SK-N-SH (cell line): ENCODE measurements at regions not wholly inside any gene's neighbourhood (a gene's known extent, or its start where the extent isn't known, plus 50 kb on each side); places are given as distances from the start of the nearest gene placed in this dataset.
"Not testable (repeated sequence)": the region's sequence is repeated elsewhere in the genome, so short reads cannot be mapped to it uniquely, and the experiment has no call there.

Source experiments
- CTCF ChIA-PET: fragments of 300-600, 350-600 bp; formaldehyde crosslinking; extraction: SDS; loops from one replicate; lab custom pipeline; 2021; lab: Yijun Ruan, JAX
- POLR2A ChIA-PET: fragments of 350-600 bp; sonication (Branson Sonifier 250); formaldehyde crosslinking; extraction: SDS; loops from one replicate; lab custom pipeline; 2020; ENCODE audit warnings: antibody characterized with exemption, inconsistent platforms; lab: Yijun Ruan, JAX
- DNase-seq: peaks from one replicate; pipeline ENCODE4 v3.0.0; 2012
- H2AFZ ChIP-seq: fragments of 200-600 bp; sonication (generic); 2 replicates; pipeline ENCODE4 v1.8.1; 2016; ENCODE audit warnings: antibody characterized with exemption, mild to moderate bottlenecking, low read depth
- H3F3A ChIP-seq: fragments of 200-600 bp; sonication (generic); replicated peaks from 2 replicates; pipeline ENCODE3; 2016; ENCODE audit warnings: antibody characterized with exemption, mild to moderate bottlenecking; ENCODE audit not compliant: insufficient read depth
- H3K27ac ChIP-seq, 2 experiments: fragments of 200-500 bp in 1 of 2; fragments of 200-600 bp in 1 of 2; sonication (Bioruptor generic) in 1 of 2; sonication (generic), shearing (Covaris generic) in 1 of 2; 2 replicates each; pipeline versions ENCODE4 v1.5.1 to v1.6.1; 2014 to 2016; ENCODE audit warnings: low read depth in 2 of 2, inconsistent platforms in 1 of 2, low read length in 1 of 2, mild to moderate bottlenecking in 1 of 2, mixed read lengths in 1 of 2
- H3K27me3 ChIP-seq: fragments of 200-600 bp; sonication (generic), shearing (Covaris generic); 2 replicates; pipeline ENCODE4 v1.6.1; 2016; ENCODE audit warnings: mixed run types; ENCODE audit not compliant: insufficient read depth
- H3K36me3 ChIP-seq, 2 experiments: fragments of 200-500 bp in 1 of 2; fragments of 200-600 bp in 1 of 2; sonication (Bioruptor generic) in 1 of 2; sonication (generic) in 1 of 2; replicated peaks in 1 of 2; 2 replicates each; pipeline versions ENCODE3 to v1.5.1; 2014 to 2016; ENCODE audit warnings: low read length in 1 of 2, mild to moderate bottlenecking in 1 of 2; ENCODE audit not compliant: insufficient read depth in 2 of 2, control insufficient read depth in 1 of 2
- H3K4me1 ChIP-seq, 2 experiments: fragments of 200-500 bp in 1 of 2; fragments of 200-600 bp in 1 of 2; sonication (Bioruptor generic) in 1 of 2; sonication (generic), shearing (Covaris generic) in 1 of 2; 2 replicates each; pipeline versions ENCODE4 v1.5.1 to v1.6.1; 2014 to 2016; ENCODE audit warnings: low read depth in 1 of 2, low read length in 1 of 2, mixed run types in 1 of 2; ENCODE audit not compliant: insufficient read depth in 2 of 2, control insufficient read depth in 1 of 2
- H3K4me2 ChIP-seq: fragments of 200-600 bp; sonication (generic), shearing (Covaris generic); 2 replicates; pipeline ENCODE4 v1.6.1; 2017; ENCODE audit warnings: mixed run types
- H3K4me3 ChIP-seq, 2 experiments: fragments of 200-500 bp in 1 of 2; fragments of 200-600 bp in 1 of 2; sonication (Bioruptor generic) in 1 of 2; sonication (generic), shearing (Covaris generic) in 1 of 2; 2 replicates each; pipeline versions ENCODE4 v1.5.1 to v1.8.1; 2014 to 2016; ENCODE audit warnings: low read depth in 2 of 2, inconsistent platforms in 1 of 2, low read length in 1 of 2, mild to moderate bottlenecking in 1 of 2, mixed read lengths in 1 of 2, moderate library complexity in 1 of 2
- H3K79me2 ChIP-seq: fragments of 200-600 bp; sonication (generic); 2 replicates; pipeline ENCODE4 v1.8.1; 2017; ENCODE audit warnings: mild to moderate bottlenecking; ENCODE audit not compliant: insufficient read depth
- H3K9ac ChIP-seq: fragments of 200-600 bp; sonication (generic); 2 replicates; pipeline ENCODE4 v1.6.1; 2017; ENCODE audit warnings: mixed run types
- H3K9me2 ChIP-seq: fragments of 200-600 bp; sonication (generic); 2 replicates; pipeline ENCODE4 v1.6.1; 2017; ENCODE audit warnings: mixed run types
- H3K9me3 ChIP-seq: fragments of 200-600 bp; sonication (generic); 2 replicates; pipeline ENCODE4 v1.6.1; 2017; ENCODE audit warnings: mixed run types, mild to moderate bottlenecking, moderate library complexity
- H4K20me1 ChIP-seq: fragments of 200-600 bp; sonication (generic); 2 replicates; pipeline ENCODE4 v1.6.1; 2017; ENCODE audit warnings: mild to moderate bottlenecking, mixed run types; ENCODE audit not compliant: insufficient read depth
- ELF1 ChIP-seq: IDR thresholded peaks from 2 replicates; pipeline ENCODE4 v1.4.0; 2012
- FOSL2 ChIP-seq: IDR thresholded peaks from 2 replicates; pipeline ENCODE4 v1.4.0; 2012; ENCODE audit warnings: low read depth, mild to moderate bottlenecking, moderate library complexity, borderline replicate concordance
- GABPA ChIP-seq: IDR thresholded peaks from 2 replicates; pipeline ENCODE4 v1.4.0; 2012; ENCODE audit warnings: low read depth, mild to moderate bottlenecking
- JUND ChIP-seq: IDR thresholded peaks from 2 replicates; pipeline ENCODE4 v1.4.0; 2012
- NFIC ChIP-seq: IDR thresholded peaks from 2 replicates; pipeline ENCODE4 v1.4.0; 2012; ENCODE audit warnings: borderline replicate concordance
- RAD21 ChIP-seq: IDR thresholded peaks from 2 replicates; pipeline ENCODE4 v1.6.1; 2012; ENCODE audit warnings: mild to moderate bottlenecking, low read length
- SMC3 ChIP-seq: IDR thresholded peaks from 2 replicates; pipeline ENCODE4 v1.6.1; 2012; ENCODE audit warnings: low read depth, low read length, improper control_type of control experiment
- TEAD4 ChIP-seq: IDR thresholded peaks from 2 replicates; pipeline ENCODE4 v1.4.0; 2012; ENCODE audit warnings: mild to moderate bottlenecking, borderline replicate concordance; ENCODE audit not compliant: insufficient read depth
- YY1 ChIP-seq: IDR thresholded peaks from 2 replicates; pipeline ENCODE4 v1.4.0; 2012; ENCODE audit warnings: low read depth, mild to moderate bottlenecking
- WGBS: methylation state at CpG from one replicate; pipeline ENCODE4 v1.1.6; 2017; ENCODE audit warnings: low lambda C conversion rate; 5-methylcytosine and 5-hydroxymethylcytosine counted together
- TF ChIP-seq, protein P1 (sequence below): IDR thresholded peaks from 2 replicates; pipeline ENCODE4 v1.4.0; 2012; ENCODE audit warnings: low read depth, borderline replicate concordance
- TF ChIP-seq, protein P2 (sequence below): IDR thresholded peaks from 2 replicates; pipeline ENCODE4 v1.4.0; 2012; ENCODE audit warnings: low read depth
- TF ChIP-seq, protein P3 (sequence below): fragments of 150-350 bp; IDR thresholded peaks from 2 replicates; pipeline ENCODE4 v1.6.1; 2017; ENCODE audit warnings: antibody characterized with exemption, low read length, low read depth, borderline replicate concordance
- TF ChIP-seq, protein P4 (sequence below): fragments of 200-600 bp; sonication (generic); IDR thresholded peaks from 2 replicates; pipeline ENCODE4 v1.6.1; 2017; ENCODE audit warnings: antibody characterized with exemption, mild to moderate bottlenecking, moderate library complexity
- TF ChIP-seq, protein P5 (sequence below): fragments of 150-350 bp; IDR thresholded peaks from 2 replicates; pipeline ENCODE4 v1.6.1; 2016; ENCODE audit warnings: mild to moderate bottlenecking, low read depth, low read length

DNA sequence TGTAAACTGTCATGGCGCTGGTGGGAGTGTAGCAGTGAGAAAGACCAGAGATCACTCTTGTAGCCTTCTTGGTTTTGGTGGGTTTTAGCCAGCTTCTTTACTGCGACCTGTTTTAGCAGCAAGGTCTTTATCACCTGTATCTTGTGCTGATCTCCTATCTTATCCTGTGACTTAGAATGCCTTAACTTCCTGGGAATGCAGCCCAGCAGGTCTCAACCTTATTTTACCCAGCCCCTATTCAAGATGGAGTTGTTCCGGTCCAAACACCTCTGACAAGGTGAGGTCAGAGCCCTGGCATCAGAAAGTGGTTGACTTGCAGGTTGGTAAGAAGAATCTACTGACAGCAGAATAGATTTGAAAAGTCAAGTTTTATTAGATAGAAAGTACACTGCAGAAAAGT lies 55.0 kb upstream of the MSH6 start:
- Histone ChIP-seq H2AFZ (no peak overlapping the region), H3K9ac (no peak overlapping the region), H4K20me1 (no peaks in the 10 kb centered on the region), H3K9me2 (no peaks in the 10 kb centered on the region), H3K4me3 (no peak overlapping the region), H3K27ac (no peak overlapping the region), H3K4me1 (no peaks in the 10 kb centered on the region), H3K36me3 (no peaks in the 10 kb centered on the region), H3K4me2 (no peak overlapping the region; the same call in 1 of the 2 replicates), H3K27me3 (no peaks in the 10 kb centered on the region), H3K9me3 (no peaks in the 10 kb centered on the region), H3F3A (no peaks in the 10 kb centered on the region), H3K79me2 (no peaks in the 10 kb centered on the region)
- TF ChIP-seq, protein P1, sequence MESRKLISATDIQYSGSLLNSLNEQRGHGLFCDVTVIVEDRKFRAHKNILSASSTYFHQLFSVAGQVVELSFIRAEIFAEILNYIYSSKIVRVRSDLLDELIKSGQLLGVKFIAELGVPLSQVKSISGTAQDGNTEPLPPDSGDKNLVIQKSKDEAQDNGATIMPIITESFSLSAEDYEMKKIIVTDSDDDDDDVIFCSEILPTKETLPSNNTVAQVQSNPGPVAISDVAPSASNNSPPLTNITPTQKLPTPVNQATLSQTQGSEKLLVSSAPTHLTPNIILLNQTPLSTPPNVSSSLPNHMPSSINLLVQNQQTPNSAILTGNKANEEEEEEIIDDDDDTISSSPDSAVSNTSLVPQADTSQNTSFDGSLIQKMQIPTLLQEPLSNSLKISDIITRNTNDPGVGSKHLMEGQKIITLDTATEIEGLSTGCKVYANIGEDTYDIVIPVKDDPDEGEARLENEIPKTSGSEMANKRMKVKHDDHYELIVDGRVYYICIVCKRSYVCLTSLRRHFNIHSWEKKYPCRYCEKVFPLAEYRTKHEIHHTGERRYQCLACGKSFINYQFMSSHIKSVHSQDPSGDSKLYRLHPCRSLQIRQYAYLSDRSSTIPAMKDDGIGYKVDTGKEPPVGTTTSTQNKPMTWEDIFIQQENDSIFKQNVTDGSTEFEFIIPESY = no peak
- TF ChIP-seq RAD21 = no peak
- TF ChIP-seq, protein P2, sequence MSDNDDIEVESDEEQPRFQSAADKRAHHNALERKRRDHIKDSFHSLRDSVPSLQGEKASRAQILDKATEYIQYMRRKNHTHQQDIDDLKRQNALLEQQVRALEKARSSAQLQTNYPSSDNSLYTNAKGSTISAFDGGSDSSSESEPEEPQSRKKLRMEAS = no peak
- TF ChIP-seq JUND = no peak
- no peak for TF ChIP-seq TEAD4
- TF ChIP-seq YY1 = no peak
- 57% methylated on average over 3 of the region's 3 CpGs for WGBS
- CTCF ChIA-PET = interaction anchor here (0.8 kb wide), 1 partner anchor 11 kb away, joined by 3 read pairs; no protein-coding TSS in a partner anchor
- POLR2A ChIA-PET = no interaction called here
- no peak for DNase-seq

DNA sequence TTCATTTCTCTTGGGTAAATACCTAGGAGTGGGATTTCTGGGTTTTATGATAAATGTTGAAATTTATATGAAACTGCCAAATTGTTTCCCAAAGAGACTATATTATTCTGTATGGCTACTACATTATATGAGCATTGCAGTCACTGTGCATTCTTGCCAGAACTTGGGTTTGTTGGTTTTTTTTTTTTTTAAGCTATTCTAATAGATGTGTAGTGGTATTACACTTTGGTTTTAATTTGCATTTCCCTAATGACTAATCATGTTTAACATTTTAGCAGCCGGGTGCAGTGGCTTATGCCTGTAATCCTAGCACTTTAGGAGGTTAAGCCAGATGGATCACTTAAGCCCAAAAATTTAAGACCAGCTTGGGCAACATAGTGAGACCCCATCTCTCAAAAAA lies 56.0 kb upstream of the MSH6 start:
- CTCF ChIA-PET = interaction anchor here (0.8 kb wide), 1 partner anchor 12 kb away, joined by 3 read pairs; no protein-coding TSS in a partner anchor
- POLR2A ChIA-PET = not testable (repeated sequence)
- WGBS = 77% methylated on average over 1 of the region's 1 CpG

DNA sequence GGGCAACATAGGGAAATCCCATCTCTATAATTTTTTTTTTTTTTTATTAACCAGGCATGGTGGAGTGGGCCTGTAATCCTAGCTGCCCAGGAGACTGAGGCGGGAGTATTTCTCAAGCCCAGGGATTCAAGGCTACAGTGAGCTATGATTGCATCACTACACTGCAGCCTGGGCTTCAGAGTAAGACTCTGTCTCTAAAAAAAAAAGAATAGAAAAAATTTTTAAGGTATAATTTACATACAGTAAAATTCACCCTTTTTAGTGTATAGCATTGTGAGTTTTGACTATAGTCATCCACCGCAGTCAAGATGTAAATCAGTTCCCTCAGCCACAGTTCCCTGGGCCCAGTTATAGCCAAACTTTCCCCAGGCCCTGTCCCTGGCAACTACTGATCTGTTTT lies 57.1 kb upstream of the MSH6 start:
- Histone ChIP-seq H3K4me1 (no peaks in the 10 kb centered on the region), H3K9ac (no peak overlapping the region), H3K4me2 (no peak overlapping the region), H3K9me2 (no peaks in the 10 kb centered on the region), H3K36me3 (no peaks in the 10 kb centered on the region), H4K20me1 (no peaks in the 10 kb centered on the region), H3K4me3 (no peak overlapping the region), H3K79me2 (no peaks in the 10 kb centered on the region), H3K9me3 (no peaks in the 10 kb centered on the region), H3F3A (no peaks in the 10 kb centered on the region), H2AFZ (no peak overlapping the region), H3K27ac (no peak overlapping the region), H3K27me3 (no peaks in the 10 kb centered on the region)
- CTCF ChIA-PET = interaction anchor here (0.7 kb wide), 1 partner anchor 17 kb away, joined by 3 read pairs; no protein-coding TSS in a partner anchor
- WGBS = 67% methylated on average over 2 of the region's 2 CpGs
- DNase-seq = no peak
- POLR2A ChIA-PET = no interaction called here
- TF ChIP-seq RAD21 = no peak
- TF ChIP-seq, protein P3, sequence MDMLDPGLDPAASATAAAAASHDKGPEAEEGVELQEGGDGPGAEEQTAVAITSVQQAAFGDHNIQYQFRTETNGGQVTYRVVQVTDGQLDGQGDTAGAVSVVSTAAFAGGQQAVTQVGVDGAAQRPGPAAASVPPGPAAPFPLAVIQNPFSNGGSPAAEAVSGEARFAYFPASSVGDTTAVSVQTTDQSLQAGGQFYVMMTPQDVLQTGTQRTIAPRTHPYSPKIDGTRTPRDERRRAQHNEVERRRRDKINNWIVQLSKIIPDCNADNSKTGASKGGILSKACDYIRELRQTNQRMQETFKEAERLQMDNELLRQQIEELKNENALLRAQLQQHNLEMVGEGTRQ = no peak
- no peak for TF ChIP-seq FOSL2
- no peak for TF ChIP-seq GABPA
- TF ChIP-seq JUND = no peak
- no peak for TF ChIP-seq ELF1
- TF ChIP-seq, protein P4, sequence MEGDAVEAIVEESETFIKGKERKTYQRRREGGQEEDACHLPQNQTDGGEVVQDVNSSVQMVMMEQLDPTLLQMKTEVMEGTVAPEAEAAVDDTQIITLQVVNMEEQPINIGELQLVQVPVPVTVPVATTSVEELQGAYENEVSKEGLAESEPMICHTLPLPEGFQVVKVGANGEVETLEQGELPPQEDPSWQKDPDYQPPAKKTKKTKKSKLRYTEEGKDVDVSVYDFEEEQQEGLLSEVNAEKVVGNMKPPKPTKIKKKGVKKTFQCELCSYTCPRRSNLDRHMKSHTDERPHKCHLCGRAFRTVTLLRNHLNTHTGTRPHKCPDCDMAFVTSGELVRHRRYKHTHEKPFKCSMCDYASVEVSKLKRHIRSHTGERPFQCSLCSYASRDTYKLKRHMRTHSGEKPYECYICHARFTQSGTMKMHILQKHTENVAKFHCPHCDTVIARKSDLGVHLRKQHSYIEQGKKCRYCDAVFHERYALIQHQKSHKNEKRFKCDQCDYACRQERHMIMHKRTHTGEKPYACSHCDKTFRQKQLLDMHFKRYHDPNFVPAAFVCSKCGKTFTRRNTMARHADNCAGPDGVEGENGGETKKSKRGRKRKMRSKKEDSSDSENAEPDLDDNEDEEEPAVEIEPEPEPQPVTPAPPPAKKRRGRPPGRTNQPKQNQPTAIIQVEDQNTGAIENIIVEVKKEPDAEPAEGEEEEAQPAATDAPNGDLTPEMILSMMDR = no peak
- TF ChIP-seq, protein P5, sequence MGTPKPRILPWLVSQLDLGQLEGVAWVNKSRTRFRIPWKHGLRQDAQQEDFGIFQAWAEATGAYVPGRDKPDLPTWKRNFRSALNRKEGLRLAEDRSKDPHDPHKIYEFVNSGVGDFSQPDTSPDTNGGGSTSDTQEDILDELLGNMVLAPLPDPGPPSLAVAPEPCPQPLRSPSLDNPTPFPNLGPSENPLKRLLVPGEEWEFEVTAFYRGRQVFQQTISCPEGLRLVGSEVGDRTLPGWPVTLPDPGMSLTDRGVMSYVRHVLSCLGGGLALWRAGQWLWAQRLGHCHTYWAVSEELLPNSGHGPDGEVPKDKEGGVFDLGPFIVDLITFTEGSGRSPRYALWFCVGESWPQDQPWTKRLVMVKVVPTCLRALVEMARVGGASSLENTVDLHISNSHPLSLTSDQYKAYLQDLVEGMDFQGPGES = no peak
- TF ChIP-seq SMC3 = no peak
- no peak for TF ChIP-seq NFIC

More for the DNA sequence above, 56.0 kb upstream of the MSH6 start:
- H2AFZ ChIP-seq, H3K27ac ChIP-seq, H3K9me3 ChIP-seq, H3K36me3 ChIP-seq, H3F3A ChIP-seq, H3K4me3 ChIP-seq, H3K9me2 ChIP-seq, H3K4me1 ChIP-seq, H3K9ac ChIP-seq, H3K4me2 ChIP-seq, H3K79me2 ChIP-seq, H4K20me1 ChIP-seq, H3K27me3 ChIP-seq, DNase-seq: not testable (repeated sequence)
